ENCODE measurements at regions not wholly inside any gene's neighbourhood (a gene's known extent, or its start where the extent isn't known, plus 50 kb on each side); places are given as distances from the start of the nearest gene placed in this dataset.

DNA sequence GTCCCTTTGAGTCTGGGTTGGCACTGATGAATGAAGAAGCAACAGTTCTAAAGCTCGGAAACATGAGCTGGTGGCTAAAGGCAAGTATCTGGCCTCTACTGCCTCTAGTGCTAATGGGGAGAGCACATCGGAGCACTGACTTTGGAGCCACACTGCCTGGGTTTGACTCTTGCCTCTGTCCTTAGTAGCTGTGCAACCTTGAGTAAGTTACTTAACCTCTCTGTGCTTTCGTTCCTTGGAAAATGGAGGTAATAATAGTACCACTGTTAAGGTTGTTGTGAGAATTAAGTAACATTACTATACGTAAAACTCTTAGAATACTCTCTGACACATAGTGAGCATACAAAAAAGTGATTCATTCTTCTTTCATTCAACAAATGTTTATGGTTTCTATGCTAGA, 211.2 kb downstream of the ATG4C start:
- ATAC-seq: no peak
- POLR2A ChIA-PET: no interaction called here
- no peak overlapping the region for H3K4me3 Mint-ChIP-seq
- H3K9me3 Mint-ChIP-seq: peaks cover 0 to 2% (median 0%) of the 10 kb centered on the region in 9 donors
- H3K27me3 Mint-ChIP-seq: peaks cover 8 to 58% (median 26%) of the 10 kb centered on the region in 5 donors
- no peaks in the 10 kb centered on the region for H3K4me1 Mint-ChIP-seq
- no peak for DNase-seq
- no peak overlapping the region for H3K27ac Mint-ChIP-seq
- no peaks in the 10 kb centered on the region for H3K36me3 Mint-ChIP-seq

DNA sequence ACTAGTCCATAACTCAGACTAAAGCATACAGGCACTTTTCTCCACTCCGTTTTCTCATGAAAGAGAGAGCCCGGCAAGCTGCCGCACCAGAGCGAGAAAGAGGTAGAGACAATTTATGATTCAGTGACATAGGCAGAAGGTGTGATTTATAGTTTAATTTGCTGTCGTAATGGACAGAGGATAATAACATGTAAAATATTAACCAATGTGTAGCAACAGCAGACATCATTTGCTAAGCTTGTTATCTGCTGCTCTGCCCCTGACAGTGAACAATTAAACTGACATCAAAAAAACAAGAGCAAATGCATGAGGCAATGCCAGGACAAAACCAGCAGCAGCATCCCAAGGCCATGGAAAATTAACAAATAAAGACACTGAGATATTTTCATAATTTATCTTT, 214.0 kb downstream of the ATG4C start:
- H3K36me3 Mint-ChIP-seq: no peaks in the 10 kb centered on the region
- ATAC-seq (no peak), DNase-seq (no peak)
- peaks cover 4 to 63% (median 16%) of the 10 kb centered on the region in 5 donors for H3K27me3 Mint-ChIP-seq
- H3K9me3 Mint-ChIP-seq: peaks cover 0 to 2% (median 0%) of the 10 kb centered on the region in 9 donors
- H3K4me1 Mint-ChIP-seq: no peaks in the 10 kb centered on the region
- H3K27ac Mint-ChIP-seq: no peak overlapping the region
- H3K4me3 Mint-ChIP-seq: no peak overlapping the region
- POLR2A ChIA-PET: no interaction called here

DNA sequence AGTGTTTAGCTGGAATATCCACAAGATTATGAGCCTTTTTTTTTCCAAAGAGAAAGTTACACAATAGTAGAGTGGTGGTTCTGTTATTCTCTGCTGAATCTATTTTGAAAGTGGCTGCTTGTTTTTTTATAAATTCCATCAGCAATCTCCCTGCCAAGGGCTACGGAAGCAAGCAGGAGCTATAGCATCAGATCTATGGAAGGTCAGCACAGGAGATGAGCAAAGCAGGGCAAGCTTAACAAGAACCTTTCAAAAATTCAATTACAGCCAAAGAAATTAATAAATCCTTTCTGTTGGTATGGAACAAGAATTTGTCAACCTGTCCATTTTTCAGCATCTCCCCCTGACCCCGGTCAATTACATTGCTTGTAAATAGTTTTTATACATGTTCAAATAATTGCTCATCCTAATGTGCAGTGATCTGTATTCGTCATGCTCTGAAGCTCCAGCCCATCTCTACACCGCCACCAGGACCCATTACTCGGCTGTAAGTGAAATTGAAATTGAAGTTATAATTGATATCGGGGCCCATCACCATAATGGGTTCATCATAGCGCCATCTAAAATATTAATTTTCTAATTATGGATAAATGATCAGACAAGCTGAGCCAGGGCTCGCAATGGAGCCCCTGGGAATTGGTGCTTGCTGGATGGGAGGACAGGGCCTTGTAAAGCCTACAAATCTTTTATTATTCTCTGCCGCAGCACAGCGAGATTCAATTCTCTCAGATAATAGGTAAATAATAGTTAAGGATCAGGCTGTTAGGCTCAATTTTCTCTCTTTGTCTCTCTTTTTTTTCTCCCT, 215.1 kb downstream of the ATG4C start:
- Mint-ChIP-seq H3K4me1 (no peaks in the 10 kb centered on the region), H3K36me3 (no peaks in the 10 kb centered on the region), H3K27me3 (peaks cover 2 to 52% (median 10%) of the 10 kb centered on the region in 5 donors), H3K27ac (no peak overlapping the region), H3K4me3 (no peak overlapping the region), H3K9me3 (no peaks in the 10 kb centered on the region)
- ATAC-seq: no peak
- no peak for DNase-seq
- POLR2A ChIA-PET: no interaction called here

DNA sequence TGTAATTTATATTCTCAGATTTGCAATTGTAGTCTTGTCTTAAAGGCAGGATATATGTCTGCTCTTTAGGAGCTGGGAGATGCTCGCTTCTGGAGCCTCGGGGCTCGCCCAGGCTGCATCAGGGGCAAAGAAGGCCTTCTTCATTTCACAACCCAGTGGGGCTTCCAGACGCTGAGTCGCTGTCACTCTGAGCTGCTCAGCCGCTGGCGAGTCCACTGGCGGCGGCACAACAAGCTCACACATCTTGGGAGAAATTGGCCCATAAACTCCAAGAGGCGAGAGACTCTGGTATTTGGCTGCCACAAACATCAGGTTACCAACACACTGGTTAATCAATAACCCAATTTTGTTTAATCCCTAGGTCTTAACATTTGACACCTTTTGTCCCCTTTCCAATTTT, 216.6 kb downstream of the ATG4C start:
- Mint-ChIP-seq H3K27me3 (peaks cover 2 to 42% (median 6%) of the 10 kb centered on the region in 5 donors), H3K27ac (no peak overlapping the region), H3K9me3 (no peaks in the 10 kb centered on the region), H3K4me3 (no peak overlapping the region), H3K36me3 (no peaks in the 10 kb centered on the region), H3K4me1 (no peaks in the 10 kb centered on the region)
- DNase-seq (no peak), ATAC-seq (no peak)
- POLR2A ChIA-PET: no interaction called here

DNA sequence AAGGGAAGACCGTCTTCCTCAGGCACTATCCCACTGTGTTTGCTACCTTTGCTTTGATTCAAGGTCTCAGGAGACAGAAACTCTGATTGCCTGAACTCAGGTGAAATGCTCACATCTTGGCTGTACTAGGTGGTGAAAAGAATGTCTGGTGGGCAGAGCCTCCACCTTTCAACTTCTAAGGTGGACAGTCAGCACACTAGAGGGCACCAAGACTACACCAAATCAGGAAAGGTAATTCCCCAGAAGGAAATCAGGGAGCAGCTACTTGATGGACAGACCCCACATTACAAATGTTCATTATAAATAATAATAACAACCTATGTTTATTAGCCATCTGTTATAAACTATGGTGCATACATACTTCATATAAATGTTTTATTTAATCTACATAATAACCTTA, 220.9 kb downstream of the ATG4C start:
- POLR2A ChIA-PET: no interaction called here
- no peak overlapping the region for H3K4me3 Mint-ChIP-seq
- no peaks in the 10 kb centered on the region for H3K4me1 Mint-ChIP-seq
- no peak for ATAC-seq
- H3K36me3 Mint-ChIP-seq: no peaks in the 10 kb centered on the region
- peaks cover 0 to 5% (median 0%) of the 10 kb centered on the region in 9 donors for H3K9me3 Mint-ChIP-seq
- H3K27me3 Mint-ChIP-seq: peaks cover 1 to 32% (median 8%) of the 10 kb centered on the region in 5 donors
- no peak for DNase-seq
- H3K27ac Mint-ChIP-seq: no peak overlapping the region

DNA sequence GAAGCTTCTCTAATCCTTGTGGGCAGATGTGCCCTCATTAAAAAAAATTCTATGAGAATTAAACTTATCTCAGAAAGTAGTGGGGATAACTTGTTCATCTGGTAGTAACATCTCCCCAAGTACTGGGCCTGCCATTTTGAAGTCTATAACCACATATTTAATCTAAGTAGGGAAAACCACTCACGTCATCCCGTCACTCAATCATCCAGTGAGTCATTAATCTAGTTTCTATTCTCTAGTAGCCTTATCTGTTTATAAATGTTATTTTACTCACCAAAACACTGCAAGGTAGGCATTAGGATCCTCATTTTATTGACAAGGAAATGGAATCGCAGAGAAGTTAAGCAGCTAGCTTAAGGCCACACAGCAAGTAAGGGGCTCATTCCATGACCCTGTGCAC, 221.9 kb downstream of the ATG4C start:
- no peaks in the 10 kb centered on the region for H3K4me1 Mint-ChIP-seq
- DNase-seq (no peak), ATAC-seq (no peak)
- no peaks in the 10 kb centered on the region for H3K36me3 Mint-ChIP-seq
- no peak overlapping the region for H3K27ac Mint-ChIP-seq
- H3K9me3 Mint-ChIP-seq: peaks cover 0 to 5% (median 0%) of the 10 kb centered on the region in 9 donors
- POLR2A ChIA-PET: no interaction called here
- peaks cover 1 to 24% (median 8%) of the 10 kb centered on the region in 5 donors for H3K27me3 Mint-ChIP-seq
- H3K4me3 Mint-ChIP-seq: no peak overlapping the region

DNA sequence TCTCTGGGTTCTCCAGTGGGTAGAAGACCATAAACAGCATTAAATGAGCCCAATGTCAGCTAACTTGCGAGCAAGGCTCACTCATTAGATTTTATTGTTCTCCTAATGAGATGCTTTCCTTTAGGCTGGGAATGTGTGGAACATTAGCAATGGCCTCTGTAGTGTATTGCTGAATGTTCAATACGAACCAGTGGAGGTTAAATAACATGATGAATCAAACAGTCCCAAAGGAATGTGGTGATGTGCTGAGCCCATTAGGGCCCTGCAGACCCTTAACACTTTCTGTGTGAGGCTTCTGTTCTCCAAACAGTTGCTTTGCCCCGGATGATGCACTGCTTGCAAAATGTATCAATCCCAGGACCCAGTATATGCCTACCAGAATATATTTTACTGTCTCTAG, 225.5 kb downstream of the ATG4C start:
- Mint-ChIP-seq H3K4me3 (no peak overlapping the region), H3K4me1 (no peaks in the 10 kb centered on the region), H3K27me3 (peaks cover 0 to 14% (median 7%) of the 10 kb centered on the region in 5 donors), H3K9me3 (peaks cover 0 to 5% (median 0%) of the 10 kb centered on the region in 9 donors), H3K36me3 (no peaks in the 10 kb centered on the region), H3K27ac (no peak overlapping the region)
- ATAC-seq: no peak
- POLR2A ChIA-PET: no interaction called here
- no peak for DNase-seq

DNA sequence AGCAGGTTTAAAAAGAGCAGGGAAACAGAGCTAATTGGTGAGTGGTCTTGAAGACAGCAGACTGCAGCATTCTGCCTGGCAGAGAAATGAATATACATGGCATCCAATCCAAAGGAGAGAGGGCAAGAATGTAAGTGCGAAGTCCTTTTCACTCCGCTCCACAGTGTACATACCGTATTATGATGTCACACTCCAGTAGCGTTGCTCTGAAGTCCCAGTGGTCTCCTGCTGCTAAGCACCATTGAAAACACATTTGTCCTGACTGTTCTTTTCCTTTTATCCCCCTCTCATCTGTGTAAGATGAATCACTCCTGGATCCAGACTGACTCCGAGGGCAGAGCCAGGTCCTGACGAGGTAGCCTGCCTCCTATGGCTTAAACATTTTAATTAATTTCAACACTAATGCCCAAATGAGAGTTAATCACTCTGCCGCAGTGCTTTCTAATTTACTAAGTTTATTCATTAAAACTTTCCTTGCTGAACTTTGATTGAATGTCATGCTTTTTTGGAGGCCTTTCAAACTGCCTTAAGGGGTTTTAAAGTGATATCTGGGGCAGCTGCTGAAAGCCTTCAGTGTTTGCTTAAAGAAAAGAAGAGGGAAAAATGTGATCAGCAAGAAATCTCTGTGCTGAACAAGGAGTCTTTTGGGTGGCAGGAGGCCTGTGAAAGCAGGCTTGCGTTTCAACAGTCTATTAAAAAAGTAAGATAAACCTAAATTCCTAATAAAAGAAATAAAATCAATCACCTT, 227.2 kb downstream of the ATG4C start:
- ATAC-seq (no peak), DNase-seq (no peak)
- Mint-ChIP-seq H3K27ac (no peak overlapping the region), H3K4me3 (no peak overlapping the region), H3K27me3 (peaks cover 5 to 20% (median 9%) of the 10 kb centered on the region in 5 donors), H3K9me3 (peaks cover 0 to 5% (median 0%) of the 10 kb centered on the region in 9 donors), H3K36me3 (no peaks in the 10 kb centered on the region), H3K4me1 (no peaks in the 10 kb centered on the region)
- POLR2A ChIA-PET: no interaction called here

DNA sequence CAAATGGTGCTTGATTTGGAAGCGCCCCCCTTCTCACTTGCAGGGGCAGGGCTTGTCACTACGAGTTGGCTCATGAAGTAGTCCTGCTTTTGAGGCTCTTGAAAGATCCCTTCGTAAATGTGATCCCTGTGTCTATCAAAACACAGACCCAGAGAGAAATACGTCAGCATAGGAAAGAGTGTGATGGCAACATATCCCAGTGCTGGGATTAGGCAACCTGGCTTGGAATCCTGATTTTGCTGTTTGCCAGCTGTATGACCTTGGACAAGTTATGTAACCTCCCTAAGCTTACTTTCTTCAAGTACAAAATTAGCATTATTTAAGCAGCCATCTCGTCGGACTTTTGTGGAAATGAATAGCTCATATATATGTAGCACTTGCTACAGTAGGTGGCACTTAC, 228.4 kb downstream of the ATG4C start:
- Mint-ChIP-seq H3K27ac (no peak overlapping the region), H3K4me3 (no peak overlapping the region), H3K27me3 (peaks cover 3 to 11% (median 8%) of the 10 kb centered on the region in 5 donors), H3K9me3 (peaks cover 0 to 3% (median 0%) of the 10 kb centered on the region in 9 donors), H3K4me1 (no peaks in the 10 kb centered on the region), H3K36me3 (no peaks in the 10 kb centered on the region)
- ATAC-seq (no peak), DNase-seq (no peak)
- POLR2A ChIA-PET: no interaction called here

DNA sequence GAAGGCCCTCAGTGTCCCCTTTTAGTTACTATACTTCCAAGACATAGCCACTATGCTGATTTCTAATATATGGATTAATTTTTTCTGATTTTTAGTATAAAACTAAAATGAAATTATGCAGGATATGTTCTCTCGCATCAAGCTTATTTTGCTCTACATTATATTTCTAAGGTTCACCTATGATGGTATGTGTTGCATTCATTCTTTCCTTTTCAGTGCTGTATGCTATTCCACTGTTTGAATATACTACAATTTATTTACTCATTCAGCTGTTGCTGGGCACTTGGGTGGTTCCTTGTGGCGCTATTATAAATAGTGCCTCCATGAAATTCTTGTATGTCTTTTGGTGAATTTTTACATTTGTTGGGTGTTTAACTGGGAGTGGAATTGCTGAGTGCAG, 230.3 kb downstream of the ATG4C start:
- no peaks in the 10 kb centered on the region for H3K4me1 Mint-ChIP-seq
- POLR2A ChIA-PET: no interaction called here

DNA sequence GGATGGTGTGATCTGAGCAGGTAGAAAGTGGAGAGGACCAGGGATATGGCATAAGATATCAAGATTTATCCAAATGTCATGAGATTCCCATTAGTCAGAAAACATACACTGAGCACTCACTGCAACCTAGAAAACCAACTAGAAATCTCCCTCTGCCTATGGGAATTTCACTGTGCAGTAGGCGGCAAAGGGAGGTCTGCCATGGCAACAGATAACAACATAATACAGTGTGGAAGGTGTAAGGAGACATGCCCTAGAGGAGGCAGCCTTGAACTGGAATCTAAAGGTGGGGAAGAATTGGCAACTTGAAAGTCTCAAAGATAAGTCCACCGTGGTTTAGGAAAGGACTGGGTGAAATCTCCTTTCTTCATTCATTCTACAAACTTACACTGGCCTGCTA, 238.4 kb downstream of the ATG4C start:
- Mint-ChIP-seq H3K36me3 (peaks cover 0 to 4% (median 0%) of the 10 kb centered on the region in 3 donors), H3K4me3 (no peak overlapping the region), H3K4me1 (no peaks in the 10 kb centered on the region), H3K9me3 (peaks cover 0 to 5% (median 0%) of the 10 kb centered on the region in 9 donors), H3K27me3 (peaks cover 9 to 28% (median 11%) of the 10 kb centered on the region in 5 donors), H3K27ac (no peak overlapping the region)
- POLR2A ChIA-PET: no interaction called here
- no peak for DNase-seq
- ATAC-seq: no peak

More for the DNA sequence above, 230.3 kb downstream of the ATG4C start:
- no peak overlapping the region for H3K4me3 Mint-ChIP-seq
- H3K9me3 Mint-ChIP-seq: peaks cover 0 to 3% (median 0%) of the 10 kb centered on the region in 9 donors
- peaks cover 4 to 19% (median 7%) of the 10 kb centered on the region in 5 donors for H3K27me3 Mint-ChIP-seq
- no peak for ATAC-seq
- H3K36me3 Mint-ChIP-seq: no peaks in the 10 kb centered on the region
- DNase-seq: no peak
- H3K27ac Mint-ChIP-seq: no peak overlapping the region

DNA sequence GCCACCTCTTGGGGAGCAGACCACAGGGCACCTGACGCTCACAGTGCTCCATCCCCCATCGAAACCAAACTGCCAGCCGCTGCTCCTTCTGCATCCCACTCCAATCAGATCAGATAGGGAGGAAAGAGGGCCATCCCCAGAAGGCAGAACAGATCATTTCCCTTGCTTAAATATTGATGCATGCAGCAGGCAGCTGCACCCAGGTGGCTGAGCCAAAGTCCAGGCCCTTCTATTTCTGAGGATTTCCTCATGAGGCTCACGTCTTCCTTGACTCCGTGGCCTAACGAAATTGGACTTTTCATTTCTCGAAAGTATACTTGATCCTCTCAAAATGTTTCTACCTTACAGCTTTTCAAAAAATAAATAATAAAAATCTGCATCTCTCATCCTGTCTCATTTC, 239.2 kb downstream of the ATG4C start:
- Mint-ChIP-seq H3K4me3 (no peak overlapping the region), H3K36me3 (peaks cover 0 to 4% (median 0%) of the 10 kb centered on the region in 3 donors), H3K4me1 (no peaks in the 10 kb centered on the region), H3K27ac (no peak overlapping the region), H3K27me3 (peaks cover 7 to 32% (median 13%) of the 10 kb centered on the region in 5 donors), H3K9me3 (peaks cover 0 to 5% (median 0%) of the 10 kb centered on the region in 9 donors)
- no peak for ATAC-seq
- DNase-seq: no peak
- POLR2A ChIA-PET: no interaction called here

DNA sequence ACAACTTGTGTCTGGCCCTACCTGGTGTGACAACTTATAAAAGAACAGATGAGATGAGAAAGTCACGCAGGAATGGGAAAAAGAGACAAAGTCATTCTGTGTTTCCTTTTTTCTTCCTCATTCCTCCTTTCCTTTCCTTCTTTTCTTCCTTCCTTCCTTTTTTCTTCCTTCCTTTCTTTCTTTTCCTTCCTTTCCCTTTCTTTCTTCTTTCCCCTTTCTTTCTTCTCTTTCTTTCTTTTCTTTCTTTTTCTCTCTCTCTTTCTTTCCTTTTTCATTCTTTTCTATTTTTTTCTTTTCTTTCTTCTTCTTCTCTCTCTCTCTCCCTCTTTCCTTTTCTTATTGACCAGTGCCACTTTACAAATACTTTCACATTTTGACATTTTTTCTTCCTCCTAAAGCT, 239.7 kb downstream of the ATG4C start:
- Mint-ChIP-seq H3K27ac (no peak overlapping the region), H3K27me3 (peaks cover 7 to 35% (median 14%) of the 10 kb centered on the region in 5 donors), H3K36me3 (peaks cover 0 to 4% (median 0%) of the 10 kb centered on the region in 3 donors), H3K4me3 (no peak overlapping the region), H3K9me3 (peaks cover 0 to 5% (median 0%) of the 10 kb centered on the region in 9 donors), H3K4me1 (no peaks in the 10 kb centered on the region)
- POLR2A ChIA-PET: no interaction called here
- DNase-seq (no peak), ATAC-seq (no peak)
